ENCODE measurements at regions not wholly inside any gene's neighbourhood (a gene's known extent, or its start where the extent isn't known, plus 50 kb on each side); places are given as distances from the start of the nearest gene placed in this dataset.

GRCh38 chr14:71201840-71202239, 294.6 kb downstream of the PCNX1 start:
- TF ChIP-seq EZH2phosphoT487 (conservative IDR thresholded peaks at IDR 0.05; ENCODE audit: low read length) (no peak), CTCF (IDR thresholded peaks at IDR 0.05; ENCODE audit: insufficient read depth, low read length, poor library complexity, severe bottlenecking) (no peak)

Data from SU-DHL-6 (cell line).